ENCODE measurements at regions not wholly inside any gene's neighbourhood (a gene's known extent, or its start where the extent isn't known, plus 50 kb on each side); places are given as distances from the start of the nearest gene placed in this dataset.

DNA sequence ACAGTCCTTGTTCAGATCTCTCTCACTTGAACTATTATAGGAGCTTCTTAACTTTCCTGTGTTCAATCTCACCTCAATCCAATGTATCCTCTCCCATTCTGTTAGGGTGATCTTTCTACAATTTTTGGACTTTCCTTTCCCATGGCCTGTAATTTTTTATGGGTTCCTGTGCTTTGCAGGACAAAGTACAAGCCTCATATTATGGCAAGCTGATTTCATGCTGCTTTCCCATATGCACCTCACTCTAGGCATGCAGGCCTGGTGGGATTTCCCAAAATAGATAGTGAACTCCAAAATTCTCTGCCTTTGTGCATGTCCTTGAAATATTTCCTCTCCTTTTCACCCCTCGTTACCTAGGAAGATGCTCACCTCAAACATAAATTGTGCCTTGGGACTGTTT, 499.4 kb downstream of the NAV3 start:
- TF ChIP-seq, protein P1, sequence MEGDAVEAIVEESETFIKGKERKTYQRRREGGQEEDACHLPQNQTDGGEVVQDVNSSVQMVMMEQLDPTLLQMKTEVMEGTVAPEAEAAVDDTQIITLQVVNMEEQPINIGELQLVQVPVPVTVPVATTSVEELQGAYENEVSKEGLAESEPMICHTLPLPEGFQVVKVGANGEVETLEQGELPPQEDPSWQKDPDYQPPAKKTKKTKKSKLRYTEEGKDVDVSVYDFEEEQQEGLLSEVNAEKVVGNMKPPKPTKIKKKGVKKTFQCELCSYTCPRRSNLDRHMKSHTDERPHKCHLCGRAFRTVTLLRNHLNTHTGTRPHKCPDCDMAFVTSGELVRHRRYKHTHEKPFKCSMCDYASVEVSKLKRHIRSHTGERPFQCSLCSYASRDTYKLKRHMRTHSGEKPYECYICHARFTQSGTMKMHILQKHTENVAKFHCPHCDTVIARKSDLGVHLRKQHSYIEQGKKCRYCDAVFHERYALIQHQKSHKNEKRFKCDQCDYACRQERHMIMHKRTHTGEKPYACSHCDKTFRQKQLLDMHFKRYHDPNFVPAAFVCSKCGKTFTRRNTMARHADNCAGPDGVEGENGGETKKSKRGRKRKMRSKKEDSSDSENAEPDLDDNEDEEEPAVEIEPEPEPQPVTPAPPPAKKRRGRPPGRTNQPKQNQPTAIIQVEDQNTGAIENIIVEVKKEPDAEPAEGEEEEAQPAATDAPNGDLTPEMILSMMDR (conservative IDR thresholded peaks at IDR 0.05 in 1 of 2, IDR thresholded peaks at IDR 0.05 in 1 of 2; ENCODE audit: extremely low read depth in 1 of 2, insufficient read depth in 1 of 2, low read depth in 1 of 2, low read length in 2 of 2) = no peak
- TF ChIP-seq EZH2 (IDR thresholded peaks at IDR 0.05; ENCODE audit: borderline replicate concordance, low read length) = no peak

Measured in mammary epithelial cell (primary cell).